ENCODE measurements at regions not wholly inside any gene's neighbourhood (a gene's known extent, or its start where the extent isn't known, plus 50 kb on each side); places are given as distances from the start of the nearest gene placed in this dataset.

- no peak overlapping the region for H3K4me3 ChIP-seq (ENCODE audit: low read depth, low read length)
- H3K36me3 ChIP-seq (ENCODE audit: control insufficient read depth in 2 of 2, insufficient read depth in 1 of 2, low read length in 2 of 2): no peaks in the 10 kb centered on the region
- CTCF ChIA-PET: no interaction called here
- H3K9me3 ChIP-seq (ENCODE audit: control insufficient read depth, insufficient read depth, low read depth, low read length): no peaks in the 10 kb centered on the region
- no peaks in the 10 kb centered on the region for H3K4me1 ChIP-seq (ENCODE audit: control insufficient read depth, insufficient read depth, low read length)
- no peak overlapping the region for H3K27ac ChIP-seq (ENCODE audit: extremely low read depth, low read depth, low read length)
- TF ChIP-seq KLF8 (tag by site-specific recombination; IDR thresholded peaks at IDR 0.05): no peak
- TF ChIP-seq SALL2 (tag by site-specific recombination; IDR thresholded peaks at IDR 0.05; ENCODE audit: borderline replicate concordance): no peak
- TF ChIP-seq ZIC2 (tag by site-specific recombination; IDR thresholded peaks at IDR 0.05): no peak
- no peak for TF ChIP-seq ZNF133 (tag by site-specific recombination; IDR thresholded peaks at IDR 0.05)
- TF ChIP-seq ZNF600 (tag by site-specific recombination; IDR thresholded peaks at IDR 0.05): no peak
- no peak for TF ChIP-seq ZXDB (tag by site-specific recombination; IDR thresholded peaks at IDR 0.05)
- TF ChIP-seq ZNF670 (tag by site-specific recombination; IDR thresholded peaks at IDR 0.05; ENCODE audit: low read depth): no peak
- TF ChIP-seq, protein P1, sequence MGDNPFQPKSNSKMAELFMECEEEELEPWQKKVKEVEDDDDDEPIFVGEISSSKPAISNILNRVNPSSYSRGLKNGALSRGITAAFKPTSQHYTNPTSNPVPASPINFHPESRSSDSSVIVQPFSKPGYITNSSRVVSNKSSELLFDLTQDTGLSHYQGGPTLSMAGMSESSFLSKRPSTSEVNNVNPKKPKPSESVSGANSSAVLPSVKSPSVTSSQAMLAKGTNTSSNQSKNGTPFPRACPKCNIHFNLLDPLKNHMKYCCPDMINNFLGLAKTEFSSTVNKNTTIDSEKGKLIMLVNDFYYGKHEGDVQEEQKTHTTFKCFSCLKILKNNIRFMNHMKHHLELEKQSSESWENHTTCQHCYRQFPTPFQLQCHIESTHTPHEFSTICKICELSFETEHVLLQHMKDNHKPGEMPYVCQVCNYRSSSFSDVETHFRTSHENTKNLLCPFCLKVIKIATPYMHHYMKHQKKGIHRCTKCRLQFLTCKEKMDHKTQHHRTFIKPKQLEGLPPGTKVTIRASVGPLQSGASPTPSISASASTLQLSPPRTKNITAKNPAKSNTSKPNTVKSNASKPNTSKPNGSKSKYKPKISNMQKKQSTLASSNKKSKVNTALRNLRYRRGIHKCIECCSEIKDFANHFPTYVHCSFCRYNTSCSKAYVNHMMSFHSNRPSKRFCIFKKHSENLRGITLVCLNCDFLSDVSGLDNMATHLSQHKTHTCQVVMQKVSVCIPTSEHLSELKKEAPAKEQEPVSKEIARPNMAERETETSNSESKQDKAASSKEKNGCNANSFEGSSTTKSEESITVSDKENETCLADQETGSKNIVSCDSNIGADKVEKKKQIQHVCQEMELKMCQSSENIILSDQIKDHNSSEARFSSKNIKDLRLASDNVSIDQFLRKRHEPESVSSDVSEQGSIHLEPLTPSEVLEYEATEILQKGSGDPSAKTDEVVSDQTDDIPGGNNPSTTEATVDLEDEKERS (tag by site-specific recombination; IDR thresholded peaks at IDR 0.05): no peak
- TF ChIP-seq ZBTB7A (tag by site-specific recombination; IDR thresholded peaks at IDR 0.05; ENCODE audit: low read depth): no peak
- TF ChIP-seq, protein P2, sequence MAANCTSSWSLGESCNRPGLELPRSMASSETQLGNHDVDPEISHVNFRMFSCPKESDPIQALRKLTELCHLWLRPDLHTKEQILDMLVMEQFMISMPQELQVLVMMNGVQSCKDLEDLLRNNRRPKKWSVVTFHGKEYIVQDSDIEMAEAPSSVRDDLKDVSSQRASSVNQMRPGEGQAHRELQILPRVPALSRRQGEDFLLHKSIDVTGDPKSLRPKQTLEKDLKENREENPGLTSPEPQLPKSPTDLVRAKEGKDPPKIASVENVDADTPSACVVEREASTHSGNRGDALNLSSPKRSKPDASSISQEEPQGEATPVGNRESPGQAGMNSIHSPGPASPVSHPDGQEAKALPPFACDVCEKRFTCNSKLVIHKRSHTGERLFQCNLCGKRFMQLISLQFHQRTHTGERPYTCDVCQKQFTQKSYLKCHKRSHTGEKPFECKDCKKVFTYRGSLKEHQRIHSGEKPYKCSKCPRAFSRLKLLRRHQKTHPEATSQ (tag by site-specific recombination; IDR thresholded peaks at IDR 0.05): no peak
- TF ChIP-seq ZNF561 (tag by site-specific recombination; IDR thresholded peaks at IDR 0.05; ENCODE audit: borderline replicate concordance): no peak
- no peak for TF ChIP-seq INSM2 (tag by site-specific recombination; IDR thresholded peaks at IDR 0.05)
- TF ChIP-seq KLF16 (tag by site-specific recombination; IDR thresholded peaks at IDR 0.05): no peak
- TF ChIP-seq SETDB1 (IDR thresholded peaks at IDR 0.05; ENCODE audit: insufficient read length, low read length): no peak
- POLR2A ChIA-PET: no interaction called here
These were observed 852.3 kb downstream of the OTOL1 start for GRCh38 chr3:162348912-162349311.

DNA sequence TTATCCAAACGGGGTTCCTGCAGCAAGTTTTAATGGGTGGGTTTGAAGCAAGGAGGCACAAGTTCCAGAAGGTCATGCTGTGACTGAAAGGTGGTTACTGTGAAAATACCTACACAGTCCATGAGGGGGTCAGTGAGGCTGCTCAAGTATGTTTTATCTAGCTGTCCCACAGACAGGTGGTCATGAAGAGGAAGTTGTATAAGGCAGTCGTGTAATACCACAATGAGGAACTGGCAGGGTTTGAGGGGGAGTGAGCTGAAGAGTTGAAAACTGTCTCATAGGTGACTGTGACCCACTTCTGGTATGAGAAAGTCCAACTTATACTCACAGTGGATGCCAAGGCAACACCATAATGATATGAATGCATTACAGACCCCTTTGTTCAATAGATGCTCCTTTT is 856.8 kb downstream of the OTOL1 start:
- ChIA-PET CTCF (no interaction called here), POLR2A (no interaction called here)
- Histone ChIP-seq H3K27ac (ENCODE audit: extremely low read depth, low read depth, low read length) (no peak overlapping the region), H3K4me1 (ENCODE audit: control insufficient read depth, insufficient read depth, low read length) (no peaks in the 10 kb centered on the region), H3K9me3 (ENCODE audit: control insufficient read depth, insufficient read depth, low read depth, low read length) (no peaks in the 10 kb centered on the region), H3K36me3 (ENCODE audit: control insufficient read depth in 2 of 2, insufficient read depth in 1 of 2, low read length in 2 of 2) (no peaks in the 10 kb centered on the region), H3K4me3 (ENCODE audit: low read depth, low read length) (no peak overlapping the region)
- no peak for TF ChIP-seq ZNF292 (tag by site-specific recombination; IDR thresholded peaks at IDR 0.05; ENCODE audit: borderline replicate concordance, low read depth)
- no peak for TF ChIP-seq ZSCAN23 (tag by site-specific recombination; IDR thresholded peaks at IDR 0.05)
- no peak for TF ChIP-seq SP3 (tag by site-specific recombination; IDR thresholded peaks at IDR 0.05)

DNA sequence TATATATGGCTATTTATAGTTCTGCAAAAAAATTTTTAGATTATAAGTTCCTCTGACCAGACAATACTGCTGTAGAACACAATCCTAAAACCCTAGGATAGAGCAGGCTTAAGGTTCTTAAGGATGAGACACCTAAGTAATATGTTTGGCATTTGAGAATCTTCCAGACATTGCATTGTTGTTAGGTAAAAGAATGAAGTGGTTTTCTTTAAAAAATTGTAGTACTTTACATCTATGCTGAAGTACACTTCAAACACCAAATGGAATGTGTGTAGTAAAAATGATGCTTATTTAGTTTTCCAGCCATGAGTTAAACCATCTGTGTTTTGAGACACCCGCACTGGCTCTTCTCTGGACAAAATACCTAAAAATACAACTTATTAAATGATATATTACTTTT is 857.7 kb downstream of the OTOL1 start:
- H3K36me3 ChIP-seq (ENCODE audit: control insufficient read depth in 2 of 2, insufficient read depth in 1 of 2, low read length in 2 of 2): no peaks in the 10 kb centered on the region
- no peaks in the 10 kb centered on the region for H3K4me1 ChIP-seq (ENCODE audit: control insufficient read depth, insufficient read depth, low read length)
- no peak overlapping the region for H3K27ac ChIP-seq (ENCODE audit: extremely low read depth, low read depth, low read length)
- CTCF ChIA-PET: no interaction called here
- POLR2A ChIA-PET: no interaction called here
- H3K4me3 ChIP-seq (ENCODE audit: low read depth, low read length): no peak overlapping the region
- no peaks in the 10 kb centered on the region for H3K9me3 ChIP-seq (ENCODE audit: control insufficient read depth, insufficient read depth, low read depth, low read length)
- TF ChIP-seq ZNF76 (tag by site-specific recombination; IDR thresholded peaks at IDR 0.05; ENCODE audit: borderline replicate concordance, low read depth): no peak
- no peak for TF ChIP-seq ZNF133 (tag by site-specific recombination; IDR thresholded peaks at IDR 0.05)
- TF ChIP-seq ZNF184 (tag by site-specific recombination; IDR thresholded peaks at IDR 0.05): no peak
- no peak for TF ChIP-seq KLF1 (tag by site-specific recombination; IDR thresholded peaks at IDR 0.05)
- no peak for TF ChIP-seq ZNF529 (tag by site-specific recombination; IDR thresholded peaks at IDR 0.05; ENCODE audit: insufficient replicate concordance)
- no peak for TF ChIP-seq ZNF561 (tag by site-specific recombination; IDR thresholded peaks at IDR 0.05; ENCODE audit: borderline replicate concordance)
- no peak for TF ChIP-seq ZNF292 (tag by site-specific recombination; IDR thresholded peaks at IDR 0.05; ENCODE audit: borderline replicate concordance, low read depth)
- no peak for TF ChIP-seq ZNF202 (tag by site-specific recombination; IDR thresholded peaks at IDR 0.05; ENCODE audit: borderline replicate concordance)
- no peak for TF ChIP-seq BCL11A (tag by site-specific recombination; IDR thresholded peaks at IDR 0.05; ENCODE audit: low read depth)
- no peak for TF ChIP-seq OVOL3 (tag by site-specific recombination; IDR thresholded peaks at IDR 0.05)
- no peak for TF ChIP-seq ZNF146 (tag by site-specific recombination; IDR thresholded peaks at IDR 0.05)
- TF ChIP-seq ZNF48 (tag by site-specific recombination; IDR thresholded peaks at IDR 0.05): no peak
